Ovary (tissue), 7 donors: ENCODE measurements at regions not wholly inside any gene's neighbourhood (a gene's known extent, or its start where the extent isn't known, plus 50 kb on each side); places are given as distances from the start of the nearest gene placed in this dataset.

Source experiments
- DNase-seq, 5 donors: peaks; one replicate each; pipeline ENCODE4 v3.0.0-alpha.2; 2019 to 2020
- H3K27ac ChIP-seq, 2 donors: fragments of 200-600 bp; one replicate each; pipeline versions ENCODE4 v1.5.1 to v1.8.0; 2019 to 2022
- H3K27me3 ChIP-seq: fragments of 200-600 bp; one replicate; pipeline ENCODE4 v1.8.0; 2022
- H3K36me3 ChIP-seq: fragments of 200-600 bp; sonication (generic); one replicate; pipeline ENCODE4 v1.5.1; 2019
- H3K4me1 ChIP-seq: one replicate; pipeline ENCODE4 v1.8.1; 2013; ENCODE audit warnings: mild to moderate bottlenecking, moderate library complexity; ENCODE audit not compliant: insufficient read depth
- H3K4me3 ChIP-seq: fragments of 200-600 bp; sonication (generic); one replicate; pipeline ENCODE4 v1.5.1; 2017
- H3K9me3 ChIP-seq, 2 donors: fragments of 200-600 bp in 1 of 2; sonication (generic) in 1 of 2; one replicate each; pipeline versions ENCODE4 v1.5.1 to v1.8.1; 2013 to 2019; ENCODE audit warnings: mild to moderate bottlenecking in 1 of 2, moderate library complexity in 1 of 2
- CTCF ChIP-seq, 3 donors: fragments of 450-650 bp in 2 of 3; fragments of 200-600 bp in 1 of 3; IDR thresholded peaks; one replicate each; pipeline versions ENCODE4 v1.5.1 to v1.8.0; 2016 to 2022; ENCODE audit warnings: antibody characterized with exemption in 3 of 3, mild to moderate bottlenecking in 1 of 3
- EP300 ChIP-seq: sonication (generic); formaldehyde crosslinking; IDR thresholded peaks from one replicate; pipeline ENCODE4 v1.6.1; 2017; ENCODE audit warnings: antibody characterized with exemption
- POLR2A ChIP-seq: fragments of 450-650 bp; IDR thresholded peaks from one replicate; pipeline ENCODE4 v1.6.1; 2017; ENCODE audit warnings: antibody characterized with exemption, mild to moderate bottlenecking, moderate library complexity
- WGBS, 3 donors: extraction: QIAGEN DNeasy Blood & Tissue Kit in 1 of 3; methylation state at CpG; one replicate each; pipeline versions ENCODE4 v1.1.5 to v1.1.7; 2013 to 2017; 5-methylcytosine and 5-hydroxymethylcytosine counted together
- intact Hi-C, 4 donors: fragments of 100-400 bp; cut with DNase I; formaldehyde crosslinking; loops; one replicate each; pipeline versions ENCODE4 v1.11.0 to v1.15.1; 2022 to 2023
- donor health status: DM: no; HTN: no; CAD: no; lungs with moderate emphysema.
- donor health status: DM: no; HTN: no; CAD: no.
- donor health status: Bipolar disorder and iron deficiency.
- donor health status: DM: no; HTN: no; CAD: no.
- donor health status: DM: yes; HTN: yes; CAD: no.

GRCh38 chr14:44030831-44031383 is 476.2 kb downstream of the FSCB start:
- TF ChIP-seq EP300 (no peak), POLR2A (no peak), CTCF (IDR thresholded peaks at IDR 0.05) (no peak)
- no peak for DNase-seq
- Histone ChIP-seq H3K27ac (no peak overlapping the region), H3K4me1 (no peaks in the 10 kb centered on the region), H3K27me3 (no peaks in the 10 kb centered on the region), H3K9me3 (no peaks in the 10 kb centered on the region), H3K36me3 (no peaks in the 10 kb centered on the region), H3K4me3 (no peak overlapping the region)
- WGBS, 3 donors = 62 to 72% (median 63%) methylated on average over 4 of the region's 4 CpGs
- intact Hi-C loops = loop anchor here in 1 of 4 donors (10.0 kb wide), 1 partner anchor 144 kb away; no protein-coding TSS in a partner anchor

- Histone ChIP-seq H3K9me3 (no peaks in the 10 kb centered on the region), H3K36me3 (no peaks in the 10 kb centered on the region), H3K27ac (no peak overlapping the region), H3K4me1 (no peaks in the 10 kb centered on the region), H3K27me3 (no peaks in the 10 kb centered on the region), H3K4me3 (no peak overlapping the region)
- intact Hi-C loops = loop anchor here in 1 of 4 donors (10.0 kb wide), 1 partner anchor 145 kb away; no protein-coding TSS in a partner anchor
- no peak for TF ChIP-seq POLR2A
- no peak for TF ChIP-seq EP300
- TF ChIP-seq CTCF (IDR thresholded peaks at IDR 0.05) = no peak
- no peak for DNase-seq
Measured at GRCh38 chr14:44029933-44030332, 477.1 kb downstream of the FSCB start.

- TF ChIP-seq POLR2A = no peak
- TF ChIP-seq CTCF (IDR thresholded peaks at IDR 0.05) = no peak
- no peak for TF ChIP-seq EP300
- intact Hi-C loops = no loop called here
- no peak for DNase-seq
Measured at GRCh38 chr14:44027397-44027796, 479.7 kb downstream of the FSCB start.

GRCh38 chr14:44010595-44010994 is 496.5 kb downstream of the FSCB start:
- no peak overlapping the region for H3K27ac ChIP-seq
- no peak for TF ChIP-seq POLR2A
- TF ChIP-seq CTCF (IDR thresholded peaks at IDR 0.05) = no peak
- no peak for TF ChIP-seq EP300
- no peaks in the 10 kb centered on the region for H3K27me3 ChIP-seq
- H3K4me1 ChIP-seq = no peaks in the 10 kb centered on the region
- intact Hi-C loops = no loop called here
- no peak overlapping the region for H3K4me3 ChIP-seq
- DNase-seq = no peak
- H3K9me3 ChIP-seq = no peaks in the 10 kb centered on the region
- H3K36me3 ChIP-seq = no peaks in the 10 kb centered on the region

More at GRCh38 chr14:44027397-44027796, 479.7 kb downstream of the FSCB start:
- no peak overlapping the region for H3K27ac ChIP-seq
- no peaks in the 10 kb centered on the region for H3K36me3 ChIP-seq
- no peaks in the 10 kb centered on the region for H3K27me3 ChIP-seq
- H3K4me1 ChIP-seq = no peaks in the 10 kb centered on the region
- WGBS, 3 donors = 46 to 66% (median 52%) methylated on average over 3 of the region's 3 CpGs
- H3K4me3 ChIP-seq = no peak overlapping the region
- no peaks in the 10 kb centered on the region for H3K9me3 ChIP-seq
